DND-41 (cell line): ENCODE measurements at regions not wholly inside any gene's neighbourhood (a gene's known extent, or its start where the extent isn't known, plus 50 kb on each side); places are given as distances from the start of the nearest gene placed in this dataset.

Experiments used
- ATAC-seq: fragments of 200-7000 bp; cut with Tn5 transposase; 3 replicates; pipeline ENCODE4 v1.9.1; 2021; ENCODE audit warnings: low read depth; ENCODE audit not compliant: insufficient read depth
- DNase-seq: peaks from one replicate; pipeline ENCODE4 v3.0.0-alpha.2; 2020
- H2AFZ ChIP-seq: 2 replicates; pipeline ENCODE4 v1.6.0; 2012; ENCODE audit warnings: low read depth, low read length
- H3K27ac ChIP-seq: 2 replicates; pipeline ENCODE4 v1.5.1; 2012; ENCODE audit warnings: low read length, inconsistent platforms
- H3K27me3 ChIP-seq: fragments of 200-600 bp; sonication (generic); 2 replicates; pipeline ENCODE4 v1.6.0; 2012; ENCODE audit warnings: low read length, mild to moderate bottlenecking, inconsistent platforms; ENCODE audit not compliant: insufficient read depth, poor library complexity
- H3K36me3 ChIP-seq: 2 replicates; pipeline ENCODE4 v1.5.1; 2012; ENCODE audit warnings: low read length, inconsistent platforms; ENCODE audit not compliant: insufficient read depth
- H3K4me1 ChIP-seq: 2 replicates; pipeline ENCODE4 v1.5.1; 2012; ENCODE audit warnings: mild to moderate bottlenecking, low read length; ENCODE audit not compliant: insufficient read depth
- H3K4me2 ChIP-seq: 2 replicates; pipeline ENCODE4 v1.6.0; 2012; ENCODE audit warnings: mild to moderate bottlenecking, moderate library complexity, low read length, inconsistent platforms; ENCODE audit not compliant: insufficient read depth
- H3K4me3 ChIP-seq, 2 experiments: fragments of 200-600 bp in 1 of 2; shearing (Covaris generic) in 1 of 2; 2 replicates each; pipeline ENCODE4 v1.5.1; 2012 to 2016; ENCODE audit warnings: inconsistent platforms in 2 of 2, low read length in 2 of 2, mild to moderate bottlenecking in 2 of 2, low read depth in 1 of 2, moderate library complexity in 1 of 2
- H3K79me2 ChIP-seq: 2 replicates; pipeline ENCODE4 v1.6.0; 2012; ENCODE audit warnings: low read length, inconsistent platforms; ENCODE audit not compliant: insufficient read depth
- H3K9ac ChIP-seq: 2 replicates; pipeline ENCODE4 v1.6.0; 2012; ENCODE audit warnings: low read depth, mild to moderate bottlenecking, inconsistent platforms, low read length, moderate library complexity
- H3K9me3 ChIP-seq: 2 replicates; pipeline ENCODE4 v1.5.1; 2012; ENCODE audit warnings: low read length, moderate library complexity, mild to moderate bottlenecking, inconsistent platforms; ENCODE audit not compliant: insufficient read depth, severe bottlenecking
- H4K20me1 ChIP-seq: 2 replicates; pipeline ENCODE4 v1.6.0; 2012; ENCODE audit warnings: low read length; ENCODE audit not compliant: insufficient read depth
- EZH2 ChIP-seq: IDR thresholded peaks from 3 replicates; pipeline ENCODE4 v1.6.1; 2012; ENCODE audit warnings: borderline replicate concordance, low read depth, mild to moderate bottlenecking, moderate library complexity, low read length, inconsistent platforms; ENCODE audit not compliant: severe bottlenecking
- TF ChIP-seq, protein P1 (sequence below): IDR thresholded peaks from 2 replicates; pipeline ENCODE4 v1.5.1; 2012; ENCODE audit warnings: borderline replicate concordance, low read length, moderate library complexity, mild to moderate bottlenecking; ENCODE audit not compliant: poor library complexity, severe bottlenecking; ENCODE audit errors: extremely low read depth

DNA sequence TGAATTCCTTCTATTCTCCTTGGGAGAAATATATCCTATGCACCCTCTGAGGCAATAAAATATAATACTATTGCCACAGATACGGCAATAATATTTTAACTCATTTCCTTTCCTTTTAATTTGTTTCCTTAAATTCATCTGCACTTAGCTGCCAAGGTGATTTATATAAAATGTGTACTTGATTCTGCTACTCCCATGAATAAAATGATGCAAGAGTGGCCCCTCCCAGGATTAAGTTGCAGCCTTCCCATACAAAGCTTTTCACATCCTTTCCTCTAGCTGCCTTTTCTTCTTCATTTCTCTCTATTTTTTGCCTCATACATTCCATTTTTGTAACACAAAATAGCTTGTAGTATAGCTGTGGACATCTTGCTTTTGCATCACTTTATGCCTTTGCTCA is 464.1 kb upstream of the ZEB2 start:
- H3K9me3 ChIP-seq: peaks cover 4% of the 10 kb centered on the region
- no peaks in the 10 kb centered on the region for H3K36me3 ChIP-seq
- no peaks in the 10 kb centered on the region for H4K20me1 ChIP-seq
- no peaks in the 10 kb centered on the region for H3K4me1 ChIP-seq
- H3K4me3 ChIP-seq: no peak overlapping the region
- no peak for TF ChIP-seq EZH2
- TF ChIP-seq, protein P1, sequence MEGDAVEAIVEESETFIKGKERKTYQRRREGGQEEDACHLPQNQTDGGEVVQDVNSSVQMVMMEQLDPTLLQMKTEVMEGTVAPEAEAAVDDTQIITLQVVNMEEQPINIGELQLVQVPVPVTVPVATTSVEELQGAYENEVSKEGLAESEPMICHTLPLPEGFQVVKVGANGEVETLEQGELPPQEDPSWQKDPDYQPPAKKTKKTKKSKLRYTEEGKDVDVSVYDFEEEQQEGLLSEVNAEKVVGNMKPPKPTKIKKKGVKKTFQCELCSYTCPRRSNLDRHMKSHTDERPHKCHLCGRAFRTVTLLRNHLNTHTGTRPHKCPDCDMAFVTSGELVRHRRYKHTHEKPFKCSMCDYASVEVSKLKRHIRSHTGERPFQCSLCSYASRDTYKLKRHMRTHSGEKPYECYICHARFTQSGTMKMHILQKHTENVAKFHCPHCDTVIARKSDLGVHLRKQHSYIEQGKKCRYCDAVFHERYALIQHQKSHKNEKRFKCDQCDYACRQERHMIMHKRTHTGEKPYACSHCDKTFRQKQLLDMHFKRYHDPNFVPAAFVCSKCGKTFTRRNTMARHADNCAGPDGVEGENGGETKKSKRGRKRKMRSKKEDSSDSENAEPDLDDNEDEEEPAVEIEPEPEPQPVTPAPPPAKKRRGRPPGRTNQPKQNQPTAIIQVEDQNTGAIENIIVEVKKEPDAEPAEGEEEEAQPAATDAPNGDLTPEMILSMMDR: no peak
- H3K27ac ChIP-seq: no peak overlapping the region
- ATAC-seq (no peak), DNase-seq (no peak)
- no peak overlapping the region for H3K9ac ChIP-seq
- no peak overlapping the region for H2AFZ ChIP-seq
- H3K4me2 ChIP-seq: no peak overlapping the region
- no peaks in the 10 kb centered on the region for H3K27me3 ChIP-seq
- H3K79me2 ChIP-seq: no peaks in the 10 kb centered on the region

DNA sequence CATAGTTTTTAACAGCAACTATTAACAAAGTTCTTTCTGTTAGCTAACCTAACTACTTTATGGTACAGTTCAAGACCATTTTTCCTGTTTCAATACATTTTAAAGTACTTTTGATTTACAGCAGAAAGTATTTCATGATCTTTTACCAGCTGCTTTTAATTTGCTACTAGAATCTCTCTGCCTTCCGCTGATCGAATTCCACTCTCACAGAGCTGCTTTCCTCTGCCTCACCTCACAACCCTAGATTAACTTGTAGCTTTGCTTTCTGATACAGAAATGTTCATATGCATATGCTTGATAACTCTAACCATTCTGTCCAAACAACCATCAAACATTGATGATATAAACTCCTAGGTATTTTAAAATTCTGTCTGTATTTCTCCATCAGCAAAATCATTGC is 463.2 kb upstream of the ZEB2 start:
- H3K4me3 ChIP-seq: no peak overlapping the region
- no peaks in the 10 kb centered on the region for H4K20me1 ChIP-seq
- no peak overlapping the region for H3K4me2 ChIP-seq
- no peaks in the 10 kb centered on the region for H3K27me3 ChIP-seq
- DNase-seq (no peak), ATAC-seq (no peak)
- TF ChIP-seq, protein P1: no peak
- no peak for TF ChIP-seq EZH2
- no peaks in the 10 kb centered on the region for H3K36me3 ChIP-seq
- H2AFZ ChIP-seq: no peak overlapping the region
- no peaks in the 10 kb centered on the region for H3K79me2 ChIP-seq
- H3K9ac ChIP-seq: no peak overlapping the region
- H3K4me1 ChIP-seq: no peaks in the 10 kb centered on the region
- no peak overlapping the region for H3K27ac ChIP-seq
- peaks cover 4% of the 10 kb centered on the region for H3K9me3 ChIP-seq

DNA sequence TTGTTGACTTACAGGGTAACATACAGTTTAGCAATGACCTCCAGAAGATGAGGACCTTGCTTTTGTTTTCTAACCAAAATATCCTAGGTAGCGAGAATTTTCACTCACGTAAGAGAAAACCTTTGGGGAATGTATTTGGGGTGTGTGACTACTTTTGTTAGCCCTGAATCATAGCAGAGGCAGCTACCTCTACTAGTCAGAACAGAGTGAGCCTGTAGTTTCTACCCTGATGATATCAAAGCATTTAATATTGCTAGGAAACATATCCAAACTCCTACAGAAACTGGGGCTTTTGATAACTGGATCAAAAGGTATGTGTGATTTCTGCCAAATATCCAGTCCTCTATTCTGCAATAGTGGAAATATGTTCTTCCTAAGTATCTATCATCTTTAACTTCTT is 462.6 kb upstream of the ZEB2 start:
- Histone ChIP-seq H3K27ac (no peak overlapping the region), H3K79me2 (no peaks in the 10 kb centered on the region), H3K36me3 (no peaks in the 10 kb centered on the region), H4K20me1 (no peaks in the 10 kb centered on the region), H3K4me1 (no peaks in the 10 kb centered on the region), H2AFZ (no peak overlapping the region), H3K4me3 (no peak overlapping the region), H3K9me3 (peaks cover 4% of the 10 kb centered on the region), H3K27me3 (no peaks in the 10 kb centered on the region), H3K4me2 (no peak overlapping the region), H3K9ac (no peak overlapping the region)
- DNase-seq: no peak
- TF ChIP-seq, protein P1: no peak
- no peak for TF ChIP-seq EZH2
- no peak for ATAC-seq

DNA sequence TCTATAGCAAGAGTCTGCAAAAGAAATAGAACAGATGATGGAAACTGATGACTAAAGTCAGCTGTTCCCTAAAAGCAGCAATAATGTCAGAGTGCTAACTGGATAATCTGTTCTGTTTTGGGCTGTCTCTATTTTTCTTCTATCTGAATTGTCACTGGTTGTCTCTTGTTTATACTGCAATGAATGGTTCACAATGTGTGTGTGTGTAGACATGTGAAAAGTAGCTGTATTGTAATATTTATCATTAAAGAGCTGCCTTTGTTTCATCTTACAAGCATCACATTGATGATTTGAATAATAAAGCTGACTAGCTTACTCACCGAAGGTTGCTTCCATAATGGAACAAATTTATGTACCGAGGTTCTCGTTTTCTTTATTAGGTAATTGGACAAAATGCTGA is 456.0 kb upstream of the ZEB2 start:
- no peak overlapping the region for H3K9ac ChIP-seq

More for the DNA sequence above, 456.0 kb upstream of the ZEB2 start:
- Histone ChIP-seq H3K9me3 (no peaks in the 10 kb centered on the region), H3K27me3 (no peaks in the 10 kb centered on the region), H4K20me1 (no peaks in the 10 kb centered on the region), H3K79me2 (no peaks in the 10 kb centered on the region), H3K4me2 (no peak overlapping the region), H3K27ac (no peak overlapping the region), H3K4me1 (peaks cover 8% of the 10 kb centered on the region; the same call in 1 of the 2 replicates), H2AFZ (no peak overlapping the region), H3K4me3 (no peak overlapping the region), H3K36me3 (no peaks in the 10 kb centered on the region)
- DNase-seq (no peak), ATAC-seq (no peak)
- no peak for TF ChIP-seq EZH2
- TF ChIP-seq, protein P1: no peak
